Activated T-cell treated with anti-CD3 and anti-CD28 coated beads for 1 hour (primary cell): ENCODE measurements at regions not wholly inside any gene's neighbourhood (a gene's known extent, or its start where the extent isn't known, plus 50 kb on each side); places are given as distances from the start of the nearest gene placed in this dataset.

Experiments
- DNase-seq: peaks from one replicate; pipeline ENCODE4 v3.0.0-alpha.2; 2020; ENCODE audit warnings: low read depth

DNA sequence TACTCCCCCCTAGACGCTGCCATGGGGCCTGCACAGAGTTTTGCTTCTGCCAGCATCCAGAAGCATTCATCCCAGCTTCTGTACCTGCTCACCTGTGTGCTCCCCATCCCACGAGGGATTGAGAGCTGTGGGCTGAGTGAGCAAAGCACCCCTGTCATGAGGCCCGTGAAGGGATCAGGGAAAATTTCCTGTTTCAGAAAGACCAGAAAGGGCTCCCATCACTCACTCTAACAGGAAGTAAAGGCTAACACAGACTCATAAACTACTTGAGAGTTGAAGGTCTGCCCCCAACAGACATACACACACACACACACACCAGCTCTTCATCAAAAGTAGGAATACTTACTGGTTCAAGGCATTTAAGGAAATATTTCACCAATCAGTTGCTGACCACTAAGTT, 256.5 kb upstream of the NT5E start:
- no peak for DNase-seq

DNA sequence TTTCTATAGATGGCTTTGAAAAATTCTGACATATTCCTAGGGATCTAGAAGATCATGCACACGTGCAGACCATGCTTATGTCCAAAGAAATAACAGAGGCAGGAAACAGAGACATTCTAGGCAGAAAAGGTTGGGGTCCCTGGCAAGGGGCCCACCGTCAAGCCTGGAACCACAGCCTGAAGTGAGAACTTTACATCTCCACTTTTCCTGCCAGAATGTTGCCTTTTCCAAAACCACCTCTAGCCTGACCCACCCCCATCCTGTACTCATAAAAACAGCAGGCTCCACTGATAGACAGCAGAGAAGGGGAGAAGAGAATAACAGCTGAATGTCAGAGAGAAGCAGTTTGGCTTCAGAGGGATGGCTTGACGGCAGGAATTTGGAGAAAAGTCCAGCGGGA, 257.3 kb upstream of the NT5E start:
- DNase-seq, result no peak

DNA sequence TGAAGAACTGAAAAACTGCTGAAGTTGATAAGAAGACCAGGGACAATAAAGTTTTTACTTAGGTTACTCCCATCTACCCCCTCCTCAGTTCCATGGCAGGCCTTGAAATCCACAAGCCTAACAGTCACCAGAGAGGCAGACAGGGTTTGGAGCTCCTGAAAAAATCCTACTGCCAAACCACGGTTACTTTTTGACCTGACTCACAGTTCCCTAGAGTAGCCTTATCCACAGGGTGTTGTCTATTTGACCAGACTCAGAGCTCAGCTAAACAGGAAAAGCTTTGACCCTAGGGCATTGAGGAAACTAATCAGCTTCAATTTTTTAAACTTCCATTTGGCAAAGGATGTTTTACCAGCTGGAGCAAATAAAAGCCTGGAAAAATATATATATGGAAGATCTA, 257.7 kb upstream of the NT5E start:
- DNase-seq, result no peak

DNA sequence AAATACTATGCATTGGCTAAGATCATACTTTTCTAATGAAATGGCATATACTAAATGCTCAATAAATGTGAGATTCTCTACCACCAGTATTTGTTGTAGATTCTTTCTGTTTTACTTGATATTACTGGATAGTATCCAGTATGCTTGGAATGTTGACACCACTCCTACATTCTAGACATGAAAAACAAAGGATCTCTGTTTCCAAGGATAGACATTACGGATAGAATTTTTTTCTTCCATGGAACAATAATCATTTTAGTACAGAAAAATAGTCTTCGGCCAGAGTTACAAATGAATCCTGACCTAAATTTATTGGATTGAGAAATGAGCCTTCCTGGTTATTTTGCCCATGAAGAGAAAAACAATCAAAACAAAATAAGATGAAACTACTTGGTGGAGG, 258.2 kb upstream of the NT5E start:
- DNase-seq, result no peak

DNA sequence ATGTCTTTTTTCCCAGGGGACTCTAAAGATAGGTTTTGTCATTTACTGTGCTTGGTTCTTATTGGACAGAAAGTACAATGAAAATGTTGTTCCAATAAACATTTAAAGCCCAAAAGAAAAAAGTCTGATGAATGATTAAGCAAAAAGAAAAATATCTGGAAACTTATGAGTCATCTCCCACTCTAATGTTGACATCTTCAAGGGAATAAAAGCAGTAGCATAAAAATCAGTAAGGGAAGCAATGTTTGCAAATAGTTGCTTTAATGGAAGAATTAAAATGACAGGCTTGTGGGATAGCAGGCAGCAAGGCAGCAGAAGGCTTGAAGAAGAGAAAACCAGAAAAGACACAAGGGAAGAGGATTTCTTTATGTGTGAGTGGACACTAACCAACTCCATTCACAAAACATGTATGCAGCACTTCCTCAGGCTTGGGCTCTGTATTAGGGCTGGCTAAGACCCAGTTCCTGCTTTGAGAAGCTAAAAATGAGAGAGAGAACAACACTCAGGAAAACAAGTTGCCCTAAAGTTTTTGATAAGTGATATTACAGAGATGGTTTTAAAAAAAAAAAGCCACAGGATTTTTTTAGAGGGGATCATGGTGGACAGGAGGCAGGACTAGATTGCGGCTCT, 263.2 kb upstream of the NT5E start:
- no peak for DNase-seq

DNA sequence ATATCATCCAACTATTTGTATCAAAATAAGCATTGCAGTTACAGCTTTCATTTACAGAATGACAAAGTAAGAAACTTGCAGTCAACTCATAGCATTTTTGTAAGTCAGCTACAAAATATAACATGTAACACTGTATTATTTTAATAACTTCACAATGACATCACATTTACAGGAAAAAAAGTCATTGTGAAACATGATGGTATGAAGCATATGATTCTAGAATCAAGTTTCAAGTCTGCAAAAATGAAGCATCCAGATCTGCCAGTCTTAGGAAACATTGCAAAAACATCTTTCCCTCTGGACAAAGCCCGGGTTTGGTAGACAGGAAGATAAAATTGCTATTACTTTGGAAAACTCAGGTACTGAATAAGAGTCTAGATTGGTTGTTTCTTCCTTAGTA, 263.9 kb upstream of the NT5E start:
- no peak for DNase-seq

DNA sequence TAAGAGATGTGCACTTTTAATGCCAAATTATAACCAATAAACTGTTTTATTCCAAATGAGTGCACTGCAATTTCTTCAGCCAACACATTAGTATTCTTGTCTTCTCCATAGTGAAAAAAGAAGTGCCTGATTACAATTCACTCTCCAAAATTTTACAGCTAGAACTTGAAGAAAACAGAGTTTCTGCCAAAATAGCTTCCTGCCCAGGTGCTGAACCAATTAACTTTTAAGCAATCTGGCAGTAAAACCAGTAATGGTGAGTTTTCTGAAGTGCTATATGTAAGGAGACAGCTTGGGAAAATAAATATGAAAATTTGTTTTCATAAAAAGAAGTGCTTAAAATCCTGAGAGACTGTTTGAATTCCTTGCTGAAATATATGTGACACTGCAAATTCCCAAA, 266.0 kb upstream of the NT5E start:
- no peak for DNase-seq

DNA sequence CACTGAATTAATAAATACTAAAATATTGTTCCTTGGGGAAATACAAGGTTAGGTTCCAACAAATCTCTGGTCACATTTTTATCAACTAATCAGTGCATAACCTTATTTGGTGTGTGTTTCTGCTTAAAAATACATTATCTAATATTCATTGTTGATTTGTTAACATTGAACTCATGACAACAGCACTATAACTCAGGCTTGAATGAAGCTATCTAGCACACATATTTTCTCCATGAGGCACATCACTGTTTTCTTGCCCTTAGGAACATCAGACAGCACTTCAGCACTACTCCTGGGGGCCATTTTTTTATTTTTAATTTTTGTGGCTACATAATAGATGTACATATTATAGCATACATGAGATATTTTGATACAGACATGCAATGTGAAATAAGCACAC, 277.2 kb upstream of the NT5E start:
- no peak for DNase-seq

DNA sequence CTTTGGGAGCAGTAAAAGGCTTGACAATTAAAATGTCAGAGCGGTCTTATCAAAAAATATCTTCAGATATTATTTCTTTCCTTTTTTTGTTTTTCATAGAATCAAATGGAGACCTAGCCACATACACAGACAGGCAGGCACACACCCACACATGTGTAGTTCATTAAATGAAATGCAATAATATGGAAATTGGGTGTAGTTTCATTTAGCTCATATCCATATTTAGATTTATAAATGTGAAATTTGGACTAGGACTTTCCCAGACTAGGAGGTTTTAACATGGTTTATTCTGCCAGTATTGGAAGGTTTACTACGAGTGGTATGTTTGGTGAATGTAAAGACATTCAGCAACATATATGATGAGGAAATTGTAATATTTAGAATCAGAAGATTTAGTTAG, 277.7 kb upstream of the NT5E start:
- no peak for DNase-seq

DNA sequence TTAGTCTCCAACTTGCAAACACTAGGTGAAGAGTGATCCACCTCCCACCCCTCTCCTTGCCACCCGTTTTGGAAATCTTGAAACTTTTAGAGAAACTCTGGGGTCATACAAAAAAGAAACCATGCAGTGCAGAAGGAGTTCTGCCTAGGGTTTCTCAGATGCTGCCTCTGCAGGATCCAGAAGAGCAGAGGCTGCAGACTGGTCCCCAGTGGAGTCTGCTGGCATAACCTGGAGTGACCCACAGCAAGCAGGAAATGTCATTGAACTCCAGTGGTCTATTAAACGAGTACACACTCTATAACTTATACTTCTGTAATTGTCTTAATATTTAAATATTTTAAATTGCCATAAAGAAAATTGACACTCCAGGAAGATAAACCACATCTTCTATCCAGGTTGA, 280.7 kb upstream of the NT5E start:
- no peak for DNase-seq

DNA sequence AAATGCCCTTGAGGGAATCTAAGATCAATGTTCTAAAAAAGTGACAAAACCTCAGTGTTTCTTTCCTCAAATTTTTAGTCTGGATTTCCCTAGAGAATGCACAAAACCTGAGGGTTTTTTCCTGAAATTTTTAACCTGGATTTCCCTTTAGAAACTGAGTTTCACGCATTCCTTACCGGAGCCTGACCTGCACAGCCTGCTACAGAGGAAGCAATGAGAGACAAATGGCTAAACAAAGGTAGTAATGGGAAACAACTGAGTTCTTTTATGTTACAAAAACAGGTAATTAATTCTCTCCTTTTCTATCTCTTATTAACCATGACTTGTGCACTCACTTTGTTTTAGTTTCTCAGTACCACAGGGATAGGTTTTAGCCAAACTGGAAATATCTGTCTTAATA, 281.7 kb upstream of the NT5E start:
- DNase-seq, result no peak

DNA sequence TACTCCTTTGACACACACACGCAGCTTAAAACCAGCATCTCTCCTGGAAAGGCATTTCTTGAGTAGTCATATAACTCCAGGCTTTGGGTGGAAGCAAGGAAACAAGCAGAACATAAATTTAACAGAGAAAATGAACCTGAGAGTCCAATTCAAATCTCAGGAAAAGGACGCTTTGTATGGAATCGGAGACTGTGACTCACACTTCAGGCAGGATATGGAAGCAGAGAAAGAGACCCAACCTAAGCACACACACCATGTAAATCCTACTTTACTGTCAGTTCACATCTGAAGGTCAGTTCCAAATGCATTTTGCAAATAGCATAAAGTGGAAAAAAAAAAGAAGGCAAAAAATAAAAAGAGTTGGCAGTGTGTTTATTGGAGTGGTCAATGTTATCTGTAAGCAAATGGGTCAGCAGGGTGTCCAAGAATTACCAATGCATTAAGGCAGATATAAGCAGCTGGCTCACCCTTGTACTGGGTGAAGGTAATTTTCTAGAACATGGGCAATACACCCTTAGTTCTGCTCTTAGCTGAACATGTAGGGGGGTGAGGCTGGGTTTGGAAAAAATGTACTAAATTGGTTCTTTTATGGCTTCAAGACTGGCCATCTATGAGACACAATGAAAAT, 283.7 kb upstream of the NT5E start:
- DNase-seq, result no peak

DNA sequence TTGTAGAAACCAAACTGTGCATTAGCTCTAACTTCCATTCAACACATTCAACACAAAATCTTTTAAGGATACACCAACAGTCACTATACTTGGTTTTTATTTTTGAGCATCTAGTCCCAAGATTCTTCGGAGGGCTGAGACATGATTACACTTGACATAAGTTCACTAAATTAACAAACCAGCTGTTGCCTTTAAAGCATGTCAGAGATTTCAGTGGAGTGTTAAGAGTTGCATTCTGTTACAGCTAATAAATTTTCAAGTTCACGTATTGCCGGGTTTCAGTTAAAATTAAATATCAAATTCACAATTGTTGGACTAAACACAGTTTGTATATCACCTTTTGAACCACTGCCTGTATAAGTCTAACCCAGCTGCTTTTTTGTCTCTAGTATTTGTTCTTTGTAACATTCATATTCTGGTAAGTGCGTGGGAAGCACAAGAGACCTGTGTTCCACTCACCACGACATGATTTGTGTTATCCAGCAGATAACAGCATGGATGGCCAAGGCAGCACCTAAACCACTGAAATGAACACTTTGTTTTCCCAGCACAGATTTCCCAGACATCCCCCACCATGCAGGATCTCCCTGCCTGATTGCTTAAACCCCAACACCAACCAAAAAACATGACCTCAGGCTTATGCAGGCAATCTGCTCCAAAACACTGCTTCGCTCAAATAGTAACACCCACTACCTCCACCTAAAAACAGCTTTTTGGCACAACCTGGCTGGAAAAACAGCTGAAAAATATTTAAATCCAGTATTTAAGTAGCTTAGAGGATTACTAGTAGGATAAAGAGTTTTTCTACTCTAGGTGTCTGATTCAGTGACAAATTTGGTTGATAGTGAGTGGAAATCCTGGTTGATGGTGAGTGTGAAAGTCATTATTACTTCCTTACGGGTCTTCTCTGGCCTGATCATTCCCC, 286.5 kb upstream of the NT5E start:
- no peak for DNase-seq

DNA sequence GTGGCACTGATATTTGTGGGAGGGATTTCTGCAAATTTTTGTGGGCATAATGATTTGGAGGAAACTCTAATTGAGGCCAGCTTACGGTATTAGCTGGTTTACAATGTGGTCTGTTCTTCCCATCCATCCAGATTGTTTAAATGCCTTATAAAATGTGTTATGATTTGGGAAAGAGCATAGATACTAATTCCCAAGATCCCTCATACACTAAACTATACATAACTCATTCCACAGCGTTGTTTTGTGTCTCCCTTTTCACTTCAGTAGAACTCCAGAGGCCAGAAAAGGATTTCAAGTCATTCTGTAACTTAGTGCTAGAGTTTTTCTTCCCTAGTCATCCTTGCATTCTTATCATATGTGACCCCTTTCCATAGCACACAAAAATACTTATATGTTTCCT, 292.6 kb upstream of the NT5E start:
- no peak for DNase-seq

DNA sequence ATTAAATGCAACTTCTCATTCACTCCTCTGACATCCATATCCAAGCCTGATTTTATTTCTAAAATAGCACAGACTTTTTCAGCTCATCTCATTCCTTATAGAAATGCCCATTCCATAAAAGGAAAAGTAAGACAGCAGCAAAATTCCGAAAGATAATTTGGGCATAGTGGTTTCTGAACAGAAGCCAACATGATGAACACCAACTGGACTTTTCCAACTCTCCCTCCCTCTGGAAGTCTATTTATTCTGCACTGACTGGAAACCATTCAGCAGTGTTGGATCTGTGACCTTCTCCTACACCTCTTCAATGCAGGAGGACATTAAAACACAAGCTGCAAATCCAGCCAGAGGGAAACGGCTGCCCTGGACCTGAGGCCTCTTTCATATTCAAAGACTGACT, 306.2 kb upstream of the NT5E start:
- no peak for DNase-seq

DNA sequence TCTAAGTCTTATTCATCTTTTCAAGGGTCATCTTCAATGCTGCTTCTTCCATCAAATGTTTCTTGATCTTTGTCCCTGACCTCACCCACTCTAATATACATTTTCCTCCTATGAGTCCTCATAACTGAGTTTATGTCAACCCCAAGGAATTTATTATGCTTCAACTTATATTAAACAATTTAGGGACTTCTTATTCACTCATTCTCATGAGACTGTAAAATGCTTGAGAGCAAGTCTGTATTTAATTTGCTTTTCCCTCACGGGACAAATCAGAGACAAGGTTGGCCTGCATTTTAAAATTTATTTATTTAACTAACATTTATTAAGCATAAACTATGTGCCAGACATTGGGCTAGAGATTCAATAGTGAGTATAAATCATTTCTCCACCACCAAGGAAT, 312.0 kb upstream of the NT5E start:
- no peak for DNase-seq

DNA sequence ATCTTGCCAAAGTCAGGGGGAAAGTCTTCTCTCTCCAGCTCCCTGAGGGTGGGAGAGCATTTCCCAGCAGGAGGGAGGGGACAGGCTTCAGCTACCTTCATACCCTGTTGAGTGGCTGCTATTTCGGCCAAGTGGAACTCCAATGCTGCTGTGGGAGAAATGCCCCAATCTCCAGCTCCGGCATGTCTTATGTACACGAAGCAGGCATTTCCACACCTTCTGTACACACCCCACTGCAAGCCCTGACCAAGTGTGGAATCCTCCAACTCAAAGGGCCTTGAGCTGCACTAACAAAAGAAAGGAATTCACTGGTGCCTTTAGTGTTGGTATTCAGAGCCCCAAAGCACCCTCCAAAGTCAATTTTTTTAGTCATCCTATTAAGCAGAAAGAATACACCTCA, 313.6 kb upstream of the NT5E start:
- no peak for DNase-seq

DNA sequence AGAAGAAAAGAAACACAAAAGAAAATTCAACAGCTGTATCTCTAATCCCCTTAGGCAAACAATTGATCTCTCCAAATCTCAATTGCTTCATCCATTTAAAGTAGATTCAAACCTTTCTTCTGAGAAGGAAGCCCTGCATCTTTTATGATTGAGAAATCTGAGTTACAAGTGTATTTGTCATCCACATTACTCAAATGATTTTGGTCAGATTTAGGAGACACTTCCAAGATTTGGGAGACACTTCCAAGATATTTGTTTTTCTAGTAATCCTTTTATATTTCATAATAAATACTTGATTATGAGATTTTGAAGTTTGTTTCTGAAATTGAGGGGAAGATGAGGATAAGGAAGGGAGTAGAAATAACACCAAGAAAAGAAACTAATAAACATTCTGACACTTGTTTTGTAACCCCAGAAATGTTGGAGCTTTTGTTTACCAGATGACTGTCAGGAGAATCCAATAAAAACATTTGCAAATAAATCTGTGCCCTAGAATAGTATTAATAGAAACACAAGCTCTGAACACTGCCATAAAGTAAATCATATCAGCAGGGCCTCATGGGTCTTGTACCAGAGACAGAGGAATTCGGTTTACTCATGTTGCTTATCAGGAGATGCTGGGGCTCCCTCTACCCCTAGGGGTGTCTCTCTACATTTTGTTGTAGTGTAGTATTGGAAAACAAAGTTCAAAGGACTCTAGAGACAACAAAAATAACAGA, 314.3 kb upstream of the NT5E start:
- DNase-seq, result no peak

DNA sequence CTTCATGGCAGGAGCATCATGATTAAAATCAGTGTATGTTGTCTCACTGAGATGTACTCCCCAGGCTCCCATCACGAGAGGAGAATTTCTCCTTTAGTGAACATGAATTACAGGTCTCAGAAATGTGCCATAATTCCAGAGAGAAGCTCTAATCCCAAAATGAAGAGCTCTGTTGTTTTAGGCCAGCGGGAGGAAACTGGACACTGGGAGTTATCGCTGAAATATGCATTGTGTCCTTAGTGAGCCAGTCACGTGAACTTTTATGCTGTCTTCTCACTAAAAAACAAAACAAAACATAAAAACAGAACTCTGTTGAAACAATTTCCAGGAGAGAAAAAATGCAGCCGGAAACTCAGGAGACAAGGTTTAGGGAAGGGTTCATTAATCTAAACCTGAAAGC, 315.7 kb upstream of the NT5E start:
- DNase-seq, result no peak

DNA sequence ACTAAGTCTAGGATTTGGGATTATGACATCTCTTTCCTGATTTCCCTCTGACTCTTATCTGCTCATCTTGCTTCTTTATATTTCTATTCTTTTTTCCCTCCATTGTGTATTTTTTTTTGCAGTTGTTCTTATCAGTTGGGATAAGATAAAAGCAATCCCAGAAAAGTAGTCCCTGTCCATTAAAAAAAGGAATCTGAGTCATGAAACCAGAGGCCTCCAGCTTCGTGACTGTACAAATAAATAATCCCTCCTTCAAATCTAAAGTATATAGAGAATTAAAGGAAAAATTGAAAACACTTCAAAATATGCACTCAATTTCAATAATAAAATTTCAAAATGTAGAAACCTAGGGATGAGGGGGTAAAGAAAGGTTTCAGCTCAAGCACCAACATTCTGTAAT, 317.8 kb upstream of the NT5E start:
- DNase-seq, result no peak

DNA sequence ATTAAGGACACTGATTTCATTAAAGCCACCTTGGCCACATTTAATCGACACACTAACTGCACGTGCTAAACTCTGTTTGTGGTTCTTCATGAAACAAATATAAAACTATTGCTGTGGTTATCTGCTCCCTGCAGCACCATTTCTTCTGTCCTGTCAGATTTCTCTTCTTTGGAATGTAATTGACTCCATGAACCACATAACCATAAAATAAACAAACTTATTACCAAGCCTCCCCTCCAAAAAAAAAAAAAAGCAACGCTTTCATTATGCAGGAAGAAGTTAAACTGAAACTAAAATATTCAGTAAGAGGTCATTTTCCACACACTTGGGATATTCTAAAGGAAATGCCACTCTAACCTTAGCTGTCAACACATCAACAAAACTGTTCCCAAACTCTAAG, 319.1 kb upstream of the NT5E start:
- no peak for DNase-seq

DNA sequence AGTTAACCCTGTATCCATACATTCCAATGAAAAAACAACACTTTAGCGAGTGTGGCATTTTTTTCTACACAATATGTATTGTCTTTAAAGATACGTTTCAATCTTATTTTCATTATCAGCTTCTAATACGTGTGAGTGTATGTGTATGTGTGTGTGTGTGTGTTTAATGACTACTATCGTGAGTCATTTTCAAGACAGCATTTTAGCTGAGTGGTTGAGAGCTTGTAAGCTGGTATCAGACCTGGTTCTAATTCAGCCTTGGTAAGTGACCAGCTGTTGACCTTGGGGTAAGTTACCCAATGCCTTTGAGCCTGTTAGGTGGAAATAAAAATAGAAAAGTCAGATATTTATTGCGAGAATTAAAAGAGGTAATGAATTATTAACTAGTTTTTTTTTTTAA, 320.0 kb upstream of the NT5E start:
- no peak for DNase-seq

DNA sequence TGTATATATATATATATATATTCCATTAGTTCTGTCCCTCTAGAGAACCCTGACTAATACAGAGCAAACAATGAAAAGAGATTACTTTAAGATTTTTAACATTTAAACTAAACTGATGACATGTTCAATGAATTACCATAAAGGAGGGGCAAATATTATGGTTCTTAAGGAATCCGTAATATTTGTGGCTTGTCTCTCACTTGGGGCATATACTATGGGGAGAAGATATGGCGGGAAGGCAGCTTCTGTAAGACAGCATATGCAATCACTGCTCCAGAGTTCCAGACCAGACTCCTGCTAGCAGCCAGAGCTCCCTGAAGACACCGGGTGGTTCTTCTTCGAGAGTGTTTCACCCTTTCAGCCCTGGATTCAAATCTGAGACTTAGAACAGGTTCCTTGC, 321.1 kb upstream of the NT5E start:
- no peak for DNase-seq
